ENCODE measurements at regions not wholly inside any gene's neighbourhood (a gene's known extent, or its start where the extent isn't known, plus 50 kb on each side); places are given as distances from the start of the nearest gene placed in this dataset.

GRCh38 chr13:111517641-111518010, 197.2 kb downstream of the TEX29 start:
- Histone ChIP-seq H3K27me3 (ENCODE audit: control insufficient read depth, low read length) (no peaks in the 10 kb centered on the region), H3K9me3 (ENCODE audit: control insufficient read depth, insufficient read depth, low read length) (no peaks in the 10 kb centered on the region), H3K36me3 (ENCODE audit: control insufficient read depth, low read length) (no peaks in the 10 kb centered on the region), H3K4me2 (ENCODE audit: low read length) (no peak overlapping the region), H3K9me2 (replicated peaks; ENCODE audit: control insufficient read depth, low read length) (no peaks in the 10 kb centered on the region), H3K4me1 (ENCODE audit: control insufficient read depth, low read length) (no peaks in the 10 kb centered on the region), H3K4me3 (ENCODE audit: low read length) (no peak overlapping the region), H4K20me1 (ENCODE audit: control insufficient read depth, insufficient read depth, low read depth, low read length) (no peaks in the 10 kb centered on the region), H3K79me2 (ENCODE audit: control insufficient read depth, low read length) (no peaks in the 10 kb centered on the region), H3K27ac (ENCODE audit: low read depth, low read length) (no peak overlapping the region), H3F3A (ENCODE audit: control insufficient read depth, insufficient read depth) (no peaks in the 10 kb centered on the region)
- TF ChIP-seq CTCF (IDR thresholded peaks at IDR 0.05; ENCODE audit: low read depth, low read length, poor library complexity, severe bottlenecking), result no peak
- TF ChIP-seq EZH2phosphoT487 (IDR thresholded peaks at IDR 0.05; ENCODE audit: borderline replicate concordance, low read length), result no peak

- TF ChIP-seq CTCF (IDR thresholded peaks at IDR 0.05; ENCODE audit: low read depth, low read length, poor library complexity, severe bottlenecking) (no peak), EZH2phosphoT487 (IDR thresholded peaks at IDR 0.05; ENCODE audit: borderline replicate concordance, low read length) (no peak)
- H3K4me3 ChIP-seq (ENCODE audit: low read length), result no peak overlapping the region
- no peak overlapping the region for H3K4me2 ChIP-seq (ENCODE audit: low read length)
- H3K79me2 ChIP-seq (ENCODE audit: control insufficient read depth, low read length), result no peaks in the 10 kb centered on the region
- no peak overlapping the region for H3K27ac ChIP-seq (ENCODE audit: low read depth, low read length)
- H3F3A ChIP-seq (ENCODE audit: control insufficient read depth, insufficient read depth), result no peaks in the 10 kb centered on the region
- H3K36me3 ChIP-seq (ENCODE audit: control insufficient read depth, low read length), result no peaks in the 10 kb centered on the region
- no peaks in the 10 kb centered on the region for H4K20me1 ChIP-seq (ENCODE audit: control insufficient read depth, insufficient read depth, low read depth, low read length)
- H3K4me1 ChIP-seq (ENCODE audit: control insufficient read depth, low read length), result no peaks in the 10 kb centered on the region
- no peaks in the 10 kb centered on the region for H3K9me3 ChIP-seq (ENCODE audit: control insufficient read depth, insufficient read depth, low read length)
- no peaks in the 10 kb centered on the region for H3K27me3 ChIP-seq (ENCODE audit: control insufficient read depth, low read length)
- no peaks in the 10 kb centered on the region for H3K9me2 ChIP-seq (replicated peaks; ENCODE audit: control insufficient read depth, low read length)
Observed at GRCh38 chr13:111518161-111518792, 197.8 kb downstream of the TEX29 start.

GRCh38 chr13:111519041-111519440, 198.6 kb downstream of the TEX29 start:
- Histone ChIP-seq H3K36me3 (ENCODE audit: control insufficient read depth, low read length) (no peaks in the 10 kb centered on the region), H3F3A (ENCODE audit: control insufficient read depth, insufficient read depth) (no peaks in the 10 kb centered on the region), H3K27me3 (ENCODE audit: control insufficient read depth, low read length) (no peaks in the 10 kb centered on the region), H3K4me3 (ENCODE audit: low read length) (no peak overlapping the region), H4K20me1 (ENCODE audit: control insufficient read depth, insufficient read depth, low read depth, low read length) (no peaks in the 10 kb centered on the region), H3K79me2 (ENCODE audit: control insufficient read depth, low read length) (no peaks in the 10 kb centered on the region), H3K4me2 (ENCODE audit: low read length) (no peak overlapping the region), H3K27ac (ENCODE audit: low read depth, low read length) (no peak overlapping the region), H3K9me3 (ENCODE audit: control insufficient read depth, insufficient read depth, low read length) (no peaks in the 10 kb centered on the region), H3K9me2 (replicated peaks; ENCODE audit: control insufficient read depth, low read length) (no peaks in the 10 kb centered on the region), H3K4me1 (ENCODE audit: control insufficient read depth, low read length) (no peaks in the 10 kb centered on the region)
- TF ChIP-seq EZH2phosphoT487 (IDR thresholded peaks at IDR 0.05; ENCODE audit: borderline replicate concordance, low read length) (no peak), CTCF (IDR thresholded peaks at IDR 0.05; ENCODE audit: low read depth, low read length, poor library complexity, severe bottlenecking) (no peak)

Measured in DOHH2 (cell line).